ENCODE measurements at regions not wholly inside any gene's neighbourhood (a gene's known extent, or its start where the extent isn't known, plus 50 kb on each side); places are given as distances from the start of the nearest gene placed in this dataset.

- Histone ChIP-seq H3K4me2 (ENCODE audit: low read depth, low read length) (no peak overlapping the region), H3K9me2 (replicated peaks; ENCODE audit: insufficient read depth, low read length) (no peaks in the 10 kb centered on the region), H3K9me3 (replicated peaks; ENCODE audit: insufficient read depth, low read length) (no peaks in the 10 kb centered on the region), H3K36me3 (replicated peaks; ENCODE audit: insufficient read depth, low read length) (no peaks in the 10 kb centered on the region), H3F3A (ENCODE audit: insufficient read depth, low read length) (no peaks in the 10 kb centered on the region), H3K27me3 (replicated peaks; ENCODE audit: insufficient read depth, low read length) (no peaks in the 10 kb centered on the region), H3K79me2 (ENCODE audit: low read length) (no peaks in the 10 kb centered on the region), H3K4me1 (ENCODE audit: low read length) (no peaks in the 10 kb centered on the region), H3K27ac (ENCODE audit: low read length) (no peak overlapping the region), H3K4me3 (ENCODE audit: low read length) (no peak overlapping the region), H3K9ac (ENCODE audit: low read length) (no peak overlapping the region), H2AFZ (ENCODE audit: low read length) (no peak overlapping the region), H4K20me1 (ENCODE audit: insufficient read depth, low read length) (no peaks in the 10 kb centered on the region)
- no peak for DNase-seq
- TF ChIP-seq EZH2 (optimal IDR thresholded peaks at IDR 0.05; ENCODE audit: low read depth, low read length) (no peak), CTCF (IDR thresholded peaks at IDR 0.05; ENCODE audit: low read length) (no peak), EZH2phosphoT487 (IDR thresholded peaks at IDR 0.05; ENCODE audit: low read length) (no peak)
Observed at GRCh38 chr1:218967254-218967653, 206.4 kb upstream of the LYPLAL1 start.

- Histone ChIP-seq H3K9me3 (replicated peaks; ENCODE audit: insufficient read depth, low read length) (no peaks in the 10 kb centered on the region), H3K27me3 (replicated peaks; ENCODE audit: insufficient read depth, low read length) (no peaks in the 10 kb centered on the region), H2AFZ (ENCODE audit: low read length) (no peak overlapping the region), H3K4me2 (ENCODE audit: low read depth, low read length) (no peak overlapping the region), H3K36me3 (replicated peaks; ENCODE audit: insufficient read depth, low read length) (no peaks in the 10 kb centered on the region), H3K4me3 (ENCODE audit: low read length) (no peak overlapping the region), H3F3A (ENCODE audit: insufficient read depth, low read length) (no peaks in the 10 kb centered on the region), H3K79me2 (ENCODE audit: low read length) (no peaks in the 10 kb centered on the region), H4K20me1 (ENCODE audit: insufficient read depth, low read length) (no peaks in the 10 kb centered on the region), H3K9ac (ENCODE audit: low read length) (no peak overlapping the region), H3K27ac (ENCODE audit: low read length) (no peak overlapping the region), H3K4me1 (ENCODE audit: low read length) (no peaks in the 10 kb centered on the region), H3K9me2 (replicated peaks; ENCODE audit: insufficient read depth, low read length) (no peaks in the 10 kb centered on the region)
- no peak for DNase-seq
- no peak for TF ChIP-seq CTCF (IDR thresholded peaks at IDR 0.05; ENCODE audit: low read length)
- no peak for TF ChIP-seq EZH2 (optimal IDR thresholded peaks at IDR 0.05; ENCODE audit: low read depth, low read length)
- TF ChIP-seq EZH2phosphoT487 (IDR thresholded peaks at IDR 0.05; ENCODE audit: low read length) = no peak
Observed at GRCh38 chr1:218967836-218968235, 205.8 kb upstream of the LYPLAL1 start.

- Histone ChIP-seq H3K9me2 (replicated peaks; ENCODE audit: insufficient read depth, low read length) (no peaks in the 10 kb centered on the region), H3K9ac (ENCODE audit: low read length) (no peak overlapping the region), H3K27ac (ENCODE audit: low read length) (no peak overlapping the region), H4K20me1 (ENCODE audit: insufficient read depth, low read length) (no peaks in the 10 kb centered on the region), H3K27me3 (replicated peaks; ENCODE audit: insufficient read depth, low read length) (no peaks in the 10 kb centered on the region), H3K9me3 (replicated peaks; ENCODE audit: insufficient read depth, low read length) (no peaks in the 10 kb centered on the region), H3F3A (ENCODE audit: insufficient read depth, low read length) (no peaks in the 10 kb centered on the region), H3K36me3 (replicated peaks; ENCODE audit: insufficient read depth, low read length) (no peaks in the 10 kb centered on the region), H3K4me2 (ENCODE audit: low read depth, low read length) (no peak overlapping the region), H3K79me2 (ENCODE audit: low read length) (no peaks in the 10 kb centered on the region), H3K4me1 (ENCODE audit: low read length) (no peaks in the 10 kb centered on the region), H2AFZ (ENCODE audit: low read length) (no peak overlapping the region), H3K4me3 (ENCODE audit: low read length) (no peak overlapping the region)
- no peak for TF ChIP-seq EZH2 (optimal IDR thresholded peaks at IDR 0.05; ENCODE audit: low read depth, low read length)
- TF ChIP-seq CTCF (IDR thresholded peaks at IDR 0.05; ENCODE audit: low read length) = no peak
- TF ChIP-seq EZH2phosphoT487 (IDR thresholded peaks at IDR 0.05; ENCODE audit: low read length) = no peak
- no peak for DNase-seq
Observed at GRCh38 chr1:218969006-218969405, 204.7 kb upstream of the LYPLAL1 start.

Measured in MM.1S (cell line).